ENCODE measurements at regions not wholly inside any gene's neighbourhood (a gene's known extent, or its start where the extent isn't known, plus 50 kb on each side); places are given as distances from the start of the nearest gene placed in this dataset.

DNA sequence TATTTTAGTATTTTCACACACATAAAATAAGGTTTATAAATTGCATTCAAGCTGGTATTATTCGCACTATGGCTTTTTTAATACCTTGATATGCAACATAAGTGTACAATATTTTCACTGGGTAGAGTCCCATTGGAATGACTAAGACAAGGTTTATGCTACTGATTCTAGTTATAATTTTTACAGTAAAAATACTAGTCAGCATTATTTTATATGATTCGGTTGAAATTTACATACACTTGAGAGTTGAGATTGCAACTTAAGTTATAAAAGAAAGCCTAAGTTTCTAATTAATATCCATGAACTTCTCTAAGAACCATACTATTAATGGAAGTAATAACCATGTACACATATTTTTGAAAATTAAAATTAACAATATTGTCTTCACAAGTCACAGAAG, 723.9 kb upstream of the NR2F2 start:
- no peak for TF ChIP-seq ZFX (IDR thresholded peaks at IDR 0.05; ENCODE audit: borderline replicate concordance)
- TF ChIP-seq, protein P1, sequence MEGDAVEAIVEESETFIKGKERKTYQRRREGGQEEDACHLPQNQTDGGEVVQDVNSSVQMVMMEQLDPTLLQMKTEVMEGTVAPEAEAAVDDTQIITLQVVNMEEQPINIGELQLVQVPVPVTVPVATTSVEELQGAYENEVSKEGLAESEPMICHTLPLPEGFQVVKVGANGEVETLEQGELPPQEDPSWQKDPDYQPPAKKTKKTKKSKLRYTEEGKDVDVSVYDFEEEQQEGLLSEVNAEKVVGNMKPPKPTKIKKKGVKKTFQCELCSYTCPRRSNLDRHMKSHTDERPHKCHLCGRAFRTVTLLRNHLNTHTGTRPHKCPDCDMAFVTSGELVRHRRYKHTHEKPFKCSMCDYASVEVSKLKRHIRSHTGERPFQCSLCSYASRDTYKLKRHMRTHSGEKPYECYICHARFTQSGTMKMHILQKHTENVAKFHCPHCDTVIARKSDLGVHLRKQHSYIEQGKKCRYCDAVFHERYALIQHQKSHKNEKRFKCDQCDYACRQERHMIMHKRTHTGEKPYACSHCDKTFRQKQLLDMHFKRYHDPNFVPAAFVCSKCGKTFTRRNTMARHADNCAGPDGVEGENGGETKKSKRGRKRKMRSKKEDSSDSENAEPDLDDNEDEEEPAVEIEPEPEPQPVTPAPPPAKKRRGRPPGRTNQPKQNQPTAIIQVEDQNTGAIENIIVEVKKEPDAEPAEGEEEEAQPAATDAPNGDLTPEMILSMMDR (IDR thresholded peaks at IDR 0.05): no peak
- no peak overlapping the region for H3K27ac ChIP-seq

DNA sequence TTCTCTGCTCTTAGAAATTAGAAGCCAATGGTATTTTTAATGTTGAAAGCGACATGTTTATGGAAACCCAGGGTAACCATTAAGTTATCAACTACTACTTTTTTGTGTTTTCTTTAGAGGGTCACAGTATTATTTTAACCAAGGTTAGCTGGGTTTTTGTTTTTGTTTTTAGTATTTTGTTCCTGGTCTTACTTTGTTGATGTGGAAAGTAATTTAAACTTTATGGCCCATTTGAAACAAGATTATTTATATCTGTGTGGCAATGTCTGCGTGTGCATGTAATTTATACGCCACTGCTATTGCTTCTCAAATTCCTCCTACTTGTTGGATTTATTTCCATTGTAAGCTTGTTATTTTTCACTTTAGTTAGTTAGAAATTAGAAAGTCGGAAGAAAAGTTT, 722.1 kb upstream of the NR2F2 start:
- H3K27ac ChIP-seq: no peak overlapping the region
- TF ChIP-seq ZFX (IDR thresholded peaks at IDR 0.05; ENCODE audit: borderline replicate concordance): no peak
- TF ChIP-seq, protein P1 (IDR thresholded peaks at IDR 0.05): no peak

DNA sequence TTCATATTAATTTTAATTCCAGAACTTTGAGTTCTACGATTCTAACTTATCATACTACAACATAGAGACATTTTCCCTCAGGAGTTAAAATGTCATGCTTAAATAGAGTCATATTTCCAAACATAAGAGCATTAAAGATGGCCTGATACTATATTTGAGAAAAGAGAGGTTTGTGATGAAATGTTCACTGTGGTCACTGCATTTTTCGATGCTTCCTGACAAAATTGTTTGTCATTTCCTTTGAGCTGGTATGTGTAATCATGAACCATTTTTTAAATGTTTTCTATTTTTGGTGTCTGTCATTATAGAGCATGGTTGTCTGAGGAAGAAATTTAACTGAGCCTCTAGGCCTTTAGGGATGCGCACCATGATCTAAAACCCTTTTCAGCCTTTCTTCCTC, 721.4 kb upstream of the NR2F2 start:
- TF ChIP-seq ZFX (IDR thresholded peaks at IDR 0.05; ENCODE audit: borderline replicate concordance): no peak
- TF ChIP-seq, protein P1 (IDR thresholded peaks at IDR 0.05): no peak
- no peak overlapping the region for H3K27ac ChIP-seq

DNA sequence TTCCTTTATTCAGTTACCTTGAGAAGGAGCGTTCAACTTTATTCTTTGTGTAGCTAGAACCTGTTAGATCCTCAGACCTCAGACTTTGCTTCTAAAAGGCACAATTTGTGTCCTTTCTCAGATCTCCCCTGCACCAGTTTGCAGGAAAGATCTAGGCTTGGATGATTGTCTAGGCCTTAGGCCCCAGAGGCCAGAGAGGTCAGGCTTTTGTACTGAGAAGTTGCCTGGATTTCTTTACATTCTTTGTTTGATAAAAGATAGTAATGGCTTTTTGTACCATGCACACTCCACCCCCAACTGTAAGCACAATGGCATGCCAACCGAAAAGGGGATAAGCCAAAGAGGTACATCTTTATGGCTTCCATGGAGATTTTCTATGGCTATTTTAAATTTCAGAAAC, 719.6 kb upstream of the NR2F2 start:
- TF ChIP-seq, protein P1 (IDR thresholded peaks at IDR 0.05): no peak
- TF ChIP-seq ZFX (IDR thresholded peaks at IDR 0.05; ENCODE audit: borderline replicate concordance): no peak
- H3K27ac ChIP-seq: no peak overlapping the region

DNA sequence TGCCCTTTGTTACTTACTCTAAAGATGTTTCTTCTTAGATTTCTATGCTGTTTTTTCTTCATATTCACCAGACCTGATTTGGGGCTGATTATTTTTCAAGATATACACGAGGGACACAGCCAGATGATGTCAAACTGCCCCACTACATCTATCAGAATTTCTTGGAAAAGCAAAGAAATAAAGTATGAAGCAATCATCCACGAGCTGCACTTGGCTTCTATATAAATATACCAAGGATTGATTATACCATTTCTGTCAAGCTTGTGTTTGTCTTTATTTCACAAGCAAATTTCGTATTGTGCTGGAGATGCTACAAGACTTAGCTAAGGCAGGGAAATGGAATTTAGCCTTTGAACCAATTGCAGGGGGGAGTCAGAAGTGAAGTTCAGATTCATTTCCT, 715.1 kb upstream of the NR2F2 start:
- TF ChIP-seq ZFX (IDR thresholded peaks at IDR 0.05; ENCODE audit: borderline replicate concordance): no peak
- TF ChIP-seq, protein P1 (IDR thresholded peaks at IDR 0.05): no peak
- H3K27ac ChIP-seq: no peak overlapping the region

DNA sequence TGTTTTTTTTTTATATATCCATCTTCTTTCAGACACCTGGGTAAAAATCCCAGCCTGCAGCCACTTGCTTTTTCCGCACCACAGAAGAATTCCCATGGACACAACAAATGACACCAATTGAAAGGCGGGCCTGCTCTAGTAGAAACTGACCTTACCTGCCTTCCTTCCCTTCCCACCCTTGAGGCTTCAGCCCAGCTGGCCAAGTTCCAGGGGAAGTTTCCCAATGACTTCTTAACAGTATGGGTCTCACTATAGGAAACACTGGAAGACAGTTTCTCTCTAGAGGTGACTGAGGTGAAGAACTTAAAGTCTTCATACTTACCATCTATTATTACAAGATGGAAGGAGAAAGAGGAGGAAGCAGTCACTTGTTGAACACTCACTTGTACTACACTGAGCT, 714.2 kb upstream of the NR2F2 start:
- TF ChIP-seq, protein P1 (IDR thresholded peaks at IDR 0.05): no peak
- TF ChIP-seq ZFX (IDR thresholded peaks at IDR 0.05; ENCODE audit: borderline replicate concordance): no peak
- no peak overlapping the region for H3K27ac ChIP-seq

DNA sequence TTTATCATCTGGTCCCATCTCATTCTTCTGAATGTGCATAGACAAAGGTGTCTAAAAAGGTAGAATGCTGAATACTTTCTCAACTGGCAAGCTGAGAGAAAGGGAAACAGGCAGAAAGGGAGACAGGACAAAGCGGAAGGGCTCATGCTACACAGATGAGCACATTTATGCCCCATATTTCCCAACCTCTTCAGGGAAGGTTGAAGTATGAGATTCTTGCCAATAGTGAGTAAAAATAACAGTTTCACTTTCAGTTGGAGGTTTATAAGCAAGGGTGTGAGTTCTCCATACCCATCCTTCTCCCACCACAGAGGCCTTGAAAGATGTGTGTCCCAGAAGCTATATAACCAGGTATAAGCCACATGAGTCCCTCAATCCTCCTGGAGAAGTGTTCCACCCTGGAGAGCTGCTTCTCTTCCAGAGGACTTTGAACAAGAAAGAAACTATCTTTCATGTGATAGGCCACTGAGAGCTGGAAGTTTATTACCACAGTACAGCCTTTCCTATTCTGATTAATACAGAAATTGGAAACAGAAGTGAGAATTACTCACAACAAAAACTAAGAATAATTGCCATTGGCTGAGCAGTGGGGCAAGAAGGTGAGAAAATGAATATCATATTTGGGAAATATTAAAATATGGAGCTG, 709.4 kb upstream of the NR2F2 start:
- H3K27ac ChIP-seq: no peak overlapping the region
- TF ChIP-seq ZFX (IDR thresholded peaks at IDR 0.05; ENCODE audit: borderline replicate concordance): no peak
- TF ChIP-seq, protein P1 (IDR thresholded peaks at IDR 0.05): no peak

Data from 22Rv1 (cell line).